ENCODE measurements at regions not wholly inside any gene's neighbourhood (a gene's known extent, or its start where the extent isn't known, plus 50 kb on each side); places are given as distances from the start of the nearest gene placed in this dataset.

DNA sequence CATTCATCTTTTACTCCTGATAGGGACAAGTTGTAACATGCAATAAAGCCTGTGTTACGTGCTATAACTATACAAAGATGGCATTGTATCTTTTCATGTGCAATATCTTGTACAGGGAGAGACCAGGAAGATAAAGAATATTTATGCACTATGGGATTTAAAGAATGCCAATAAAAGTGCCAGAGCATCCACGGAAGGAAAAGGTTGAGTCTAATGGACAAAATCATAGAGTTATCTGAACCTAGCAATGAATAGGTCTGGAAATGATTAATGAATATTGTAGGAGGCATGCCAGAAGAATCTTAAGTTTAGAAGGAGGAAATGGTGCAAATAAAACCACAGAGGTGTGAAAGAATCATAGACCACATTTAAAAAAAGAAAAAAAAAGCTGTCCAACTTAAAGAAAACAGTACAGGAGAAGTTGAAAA lies 263.9 kb downstream of the KCNC2 start:
- no peak for ATAC-seq
- H4K20me1 ChIP-seq (ENCODE audit: insufficient read depth, low read length), result no peaks in the 10 kb centered on the region
- FAIRE-seq, result no peak
- H3K36me3 ChIP-seq (replicated peaks in 1 of 2; ENCODE audit: control insufficient read depth in 1 of 2, insufficient read depth in 2 of 2, low read length in 2 of 2), result no peaks in the 10 kb centered on the region
- no peaks in the 10 kb centered on the region for H3K9me3 ChIP-seq (ENCODE audit: low read length)
- BruUV-seq (replicated peaks), result no TSS peak
- no peaks in the 10 kb centered on the region for H3K27me3 ChIP-seq (ENCODE audit: control insufficient read depth in 1 of 2, insufficient read depth in 2 of 2, low read length in 2 of 2)
- no peak overlapping the region for H3K27ac ChIP-seq (ENCODE audit: extremely low read length, insufficient read depth, low read length)
- WGBS (ENCODE audit: low lambda C conversion rate), result 0% methylated on average over 2 of the region's 2 CpGs
- TF ChIP-seq HOXA3 (CRISPR knock-in tag; IDR thresholded peaks at IDR 0.05) (no peak), ZNF234 (CRISPR knock-in tag; conservative IDR thresholded peaks at IDR 0.05) (no peak), KLF6 (CRISPR knock-in tag; IDR thresholded peaks at IDR 0.05) (no peak)
- TF ChIP-seq, protein P1, sequence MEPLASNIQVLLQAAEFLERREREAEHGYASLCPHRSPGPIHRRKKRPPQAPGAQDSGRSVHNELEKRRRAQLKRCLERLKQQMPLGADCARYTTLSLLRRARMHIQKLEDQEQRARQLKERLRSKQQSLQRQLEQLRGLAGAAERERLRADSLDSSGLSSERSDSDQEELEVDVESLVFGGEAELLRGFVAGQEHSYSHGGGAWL (CRISPR knock-in tag; IDR thresholded peaks at IDR 0.05), result no peak
- no peak overlapping the region for H3K9ac ChIP-seq (ENCODE audit: insufficient read depth, low read depth, low read length)
- H3K79me2 ChIP-seq (ENCODE audit: insufficient read depth, low read length), result no peaks in the 10 kb centered on the region
- in situ Hi-C loops (cut with HindIII; ENCODE audit: extremely low pct_ligation_motif_present, low pct_unique_long_range_greater_than_20kb), result no loop called here
- no peak overlapping the region for H2AFZ ChIP-seq (ENCODE audit: low read length)
- CTCF ChIA-PET (ENCODE audit: low intra/inter-chr PET ratio, low total read pairs), result no interaction called here
- POLR2A ChIA-PET, result no interaction called here
- no peak overlapping the region for H3K4me3 ChIP-seq (replicated peaks in 1 of 3; ENCODE audit: insufficient read depth in 1 of 3, low read depth in 2 of 3, low read length in 3 of 3)
- no peak for DNase-seq (ENCODE audit: low spot score)
- no peaks in the 10 kb centered on the region for H3K4me1 ChIP-seq (ENCODE audit: insufficient read depth, low read length)
- intact Hi-C loops (cut with micrococcal nuclease; ENCODE audit: unreplicated experiment), result no loop called here
- no peak overlapping the region for H3K4me2 ChIP-seq (ENCODE audit: low read depth, low read length)

DNA sequence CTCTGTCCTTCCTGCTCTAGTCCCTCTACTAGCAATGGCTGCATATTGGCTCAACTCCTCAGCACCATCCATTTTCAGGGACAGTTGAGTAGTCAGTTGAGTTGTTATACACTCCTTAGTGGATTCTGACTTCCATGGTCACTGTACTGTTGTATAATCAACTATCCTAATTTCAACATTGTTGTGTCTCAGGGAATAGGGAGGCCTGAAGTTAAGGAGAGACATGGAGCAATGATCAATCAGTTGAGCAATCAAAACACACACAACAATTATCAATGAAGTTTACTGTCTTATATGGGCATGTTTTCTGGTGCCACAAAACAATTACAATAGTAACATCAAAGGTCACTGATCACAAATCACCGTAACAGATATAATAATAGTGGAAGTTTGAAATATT lies 255.9 kb downstream of the KCNC2 start:
- H3K79me2 ChIP-seq (ENCODE audit: insufficient read depth, low read length), result no peaks in the 10 kb centered on the region
- no peak overlapping the region for H3K4me3 ChIP-seq (replicated peaks in 1 of 3; ENCODE audit: insufficient read depth in 1 of 3, low read depth in 2 of 3, low read length in 3 of 3)
- H3K27me3 ChIP-seq (ENCODE audit: control insufficient read depth in 1 of 2, insufficient read depth in 2 of 2, low read length in 2 of 2), result no peaks in the 10 kb centered on the region
- H3K4me2 ChIP-seq (ENCODE audit: low read depth, low read length), result no peak overlapping the region
- H3K9me3 ChIP-seq (ENCODE audit: low read length), result peaks cover 12% of the 10 kb centered on the region; the same call in 1 of the 2 replicates
- 3% methylated on average over 1 of the region's 1 CpG for WGBS (ENCODE audit: low lambda C conversion rate)
- TF ChIP-seq LCORL (IDR thresholded peaks at IDR 0.05), result no peak
- no peak for TF ChIP-seq LCORL (CRISPR knock-in tag; IDR thresholded peaks at IDR 0.05)
- no peak for TF ChIP-seq EEA1 (CRISPR knock-in tag; IDR thresholded peaks at IDR 0.05; ENCODE audit: borderline replicate concordance)
- TF ChIP-seq, protein P2, sequence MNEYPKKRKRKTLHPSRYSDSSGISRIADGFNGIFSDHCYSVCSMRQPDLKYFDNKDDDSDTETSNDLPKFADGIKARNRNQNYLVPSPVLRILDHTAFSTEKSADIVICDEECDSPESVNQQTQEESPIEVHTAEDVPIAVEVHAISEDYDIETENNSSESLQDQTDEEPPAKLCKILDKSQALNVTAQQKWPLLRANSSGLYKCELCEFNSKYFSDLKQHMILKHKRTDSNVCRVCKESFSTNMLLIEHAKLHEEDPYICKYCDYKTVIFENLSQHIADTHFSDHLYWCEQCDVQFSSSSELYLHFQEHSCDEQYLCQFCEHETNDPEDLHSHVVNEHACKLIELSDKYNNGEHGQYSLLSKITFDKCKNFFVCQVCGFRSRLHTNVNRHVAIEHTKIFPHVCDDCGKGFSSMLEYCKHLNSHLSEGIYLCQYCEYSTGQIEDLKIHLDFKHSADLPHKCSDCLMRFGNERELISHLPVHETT (CRISPR knock-in tag; conservative IDR thresholded peaks at IDR 0.05), result no peak
- no peak for TF ChIP-seq RAD21 (CRISPR knock-in tag; IDR thresholded peaks at IDR 0.05)
- no peak for TF ChIP-seq ZNF263 (CRISPR knock-in tag; IDR thresholded peaks at IDR 0.05)
- TF ChIP-seq ZNF530 (CRISPR knock-in tag; IDR thresholded peaks at IDR 0.05; ENCODE audit: low read depth), result no peak
- TF ChIP-seq NR2F2 (IDR thresholded peaks at IDR 0.05; ENCODE audit: borderline replicate concordance, low read depth), result no peak
- ATAC-seq, result no peak
- no TSS peak for BruUV-seq (replicated peaks)
- in situ Hi-C loops (cut with HindIII; ENCODE audit: extremely low pct_ligation_motif_present, low pct_unique_long_range_greater_than_20kb), result no loop called here
- ChIA-PET CTCF (ENCODE audit: low intra/inter-chr PET ratio, low total read pairs) (no interaction called here), POLR2A (no interaction called here)
- intact Hi-C loops (cut with micrococcal nuclease; ENCODE audit: unreplicated experiment), result no loop called here
- DNase-seq (ENCODE audit: low spot score), result no peak
- H3K4me1 ChIP-seq (ENCODE audit: insufficient read depth, low read length), result no peaks in the 10 kb centered on the region
- no peak overlapping the region for H2AFZ ChIP-seq (ENCODE audit: low read length)
- H4K20me1 ChIP-seq (ENCODE audit: insufficient read depth, low read length), result no peaks in the 10 kb centered on the region
- H3K9ac ChIP-seq (ENCODE audit: insufficient read depth, low read depth, low read length), result no peak overlapping the region
- H3K27ac ChIP-seq (ENCODE audit: extremely low read length, insufficient read depth, low read length), result no peak overlapping the region
- H3K36me3 ChIP-seq (replicated peaks in 1 of 2; ENCODE audit: control insufficient read depth in 1 of 2, insufficient read depth in 2 of 2, low read length in 2 of 2), result no peaks in the 10 kb centered on the region
- FAIRE-seq, result no peak

Measured in HepG2 (cell line).